ENCODE measurements at regions not wholly inside any gene's neighbourhood (a gene's known extent, or its start where the extent isn't known, plus 50 kb on each side); places are given as distances from the start of the nearest gene placed in this dataset.

DNA sequence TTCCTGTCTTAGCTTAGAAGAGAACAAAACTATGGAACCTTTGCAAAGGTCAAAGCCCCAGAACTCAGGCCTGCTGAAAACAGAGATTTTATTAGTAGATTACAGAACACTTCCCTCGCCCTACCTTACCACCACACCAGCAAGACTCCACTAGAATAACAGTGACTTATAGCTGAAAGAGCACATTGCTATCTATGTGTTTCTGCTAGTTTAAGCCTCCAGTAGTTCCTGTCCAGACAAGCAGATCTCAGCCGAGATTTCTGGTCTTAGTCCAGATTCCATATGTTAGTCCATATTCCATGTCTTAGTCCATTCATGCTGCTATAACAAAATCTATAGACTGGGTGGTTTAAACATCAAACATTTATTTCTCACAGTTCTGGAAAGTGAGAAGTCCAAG, 412.3 kb upstream of the ID4 start:
- TF ChIP-seq ZNF384 (IDR thresholded peaks at IDR 0.05) (no peak), L3MBTL2 (conservative IDR thresholded peaks at IDR 0.05) (no peak), FOXK2 (IDR thresholded peaks at IDR 0.05) (no peak), FOXA1 (IDR thresholded peaks at IDR 0.05) (no peak), BHLHE40 (IDR thresholded peaks at IDR 0.05; ENCODE audit: borderline replicate concordance) (no peak), TARDBP (IDR thresholded peaks at IDR 0.05) (no peak), CTBP1 (IDR thresholded peaks at IDR 0.05; ENCODE audit: borderline replicate concordance) (no peak), SP1 (IDR thresholded peaks at IDR 0.05) (no peak), SUZ12 (IDR thresholded peaks at IDR 0.05) (no peak)

All from HEK293T (cell line).